DND-41 (cell line): ENCODE measurements at regions not wholly inside any gene's neighbourhood (a gene's known extent, or its start where the extent isn't known, plus 50 kb on each side); places are given as distances from the start of the nearest gene placed in this dataset.

Experiments
- ATAC-seq: fragments of 200-7000 bp; cut with Tn5 transposase; 3 replicates; pipeline ENCODE4 v1.9.1; 2021; ENCODE audit warnings: low read depth; ENCODE audit not compliant: insufficient read depth
- DNase-seq: peaks from one replicate; pipeline ENCODE4 v3.0.0-alpha.2; 2020
- H2AFZ ChIP-seq: 2 replicates; pipeline ENCODE4 v1.6.0; 2012; ENCODE audit warnings: low read depth, low read length
- H3K27ac ChIP-seq: 2 replicates; pipeline ENCODE4 v1.5.1; 2012; ENCODE audit warnings: low read length, inconsistent platforms
- H3K27me3 ChIP-seq: fragments of 200-600 bp; sonication (generic); 2 replicates; pipeline ENCODE4 v1.6.0; 2012; ENCODE audit warnings: low read length, mild to moderate bottlenecking, inconsistent platforms; ENCODE audit not compliant: insufficient read depth, poor library complexity
- H3K36me3 ChIP-seq: 2 replicates; pipeline ENCODE4 v1.5.1; 2012; ENCODE audit warnings: low read length, inconsistent platforms; ENCODE audit not compliant: insufficient read depth
- H3K4me1 ChIP-seq: 2 replicates; pipeline ENCODE4 v1.5.1; 2012; ENCODE audit warnings: mild to moderate bottlenecking, low read length; ENCODE audit not compliant: insufficient read depth
- H3K4me2 ChIP-seq: 2 replicates; pipeline ENCODE4 v1.6.0; 2012; ENCODE audit warnings: mild to moderate bottlenecking, moderate library complexity, low read length, inconsistent platforms; ENCODE audit not compliant: insufficient read depth
- H3K4me3 ChIP-seq, 2 experiments: fragments of 200-600 bp in 1 of 2; shearing (Covaris generic) in 1 of 2; 2 replicates each; pipeline ENCODE4 v1.5.1; 2012 to 2016; ENCODE audit warnings: inconsistent platforms in 2 of 2, low read length in 2 of 2, mild to moderate bottlenecking in 2 of 2, low read depth in 1 of 2, moderate library complexity in 1 of 2
- H3K79me2 ChIP-seq: 2 replicates; pipeline ENCODE4 v1.6.0; 2012; ENCODE audit warnings: low read length, inconsistent platforms; ENCODE audit not compliant: insufficient read depth
- H3K9ac ChIP-seq: 2 replicates; pipeline ENCODE4 v1.6.0; 2012; ENCODE audit warnings: low read depth, mild to moderate bottlenecking, inconsistent platforms, low read length, moderate library complexity
- H3K9me3 ChIP-seq: 2 replicates; pipeline ENCODE4 v1.5.1; 2012; ENCODE audit warnings: low read length, moderate library complexity, mild to moderate bottlenecking, inconsistent platforms; ENCODE audit not compliant: insufficient read depth, severe bottlenecking
- H4K20me1 ChIP-seq: 2 replicates; pipeline ENCODE4 v1.6.0; 2012; ENCODE audit warnings: low read length; ENCODE audit not compliant: insufficient read depth
- EZH2 ChIP-seq: IDR thresholded peaks from 3 replicates; pipeline ENCODE4 v1.6.1; 2012; ENCODE audit warnings: borderline replicate concordance, low read depth, mild to moderate bottlenecking, moderate library complexity, low read length, inconsistent platforms; ENCODE audit not compliant: severe bottlenecking
- TF ChIP-seq, protein P1 (sequence below): IDR thresholded peaks from 2 replicates; pipeline ENCODE4 v1.5.1; 2012; ENCODE audit warnings: borderline replicate concordance, low read length, moderate library complexity, mild to moderate bottlenecking; ENCODE audit not compliant: poor library complexity, severe bottlenecking; ENCODE audit errors: extremely low read depth

DNA sequence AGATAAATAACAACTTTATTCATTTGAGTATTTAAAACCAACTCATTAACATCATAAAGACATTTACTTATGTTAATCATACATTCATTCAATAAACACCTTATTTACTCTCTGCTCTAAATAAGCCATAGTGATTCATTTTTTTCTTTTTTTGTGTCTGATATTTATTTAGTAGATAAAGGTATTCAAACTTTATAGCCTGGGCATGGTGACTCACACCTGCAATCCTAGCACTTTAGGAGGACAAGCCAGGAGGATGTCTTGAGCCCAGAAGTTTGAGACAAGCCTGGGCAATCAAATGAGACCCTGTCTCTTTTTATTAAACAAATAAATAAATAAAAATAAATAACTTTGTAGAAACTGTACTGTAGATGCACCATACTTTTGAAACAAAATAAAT lies 771.3 kb upstream of the PCDH7 start:
- H3K27ac ChIP-seq, result no peak overlapping the region
- no peak for TF ChIP-seq EZH2
- TF ChIP-seq, protein P1, sequence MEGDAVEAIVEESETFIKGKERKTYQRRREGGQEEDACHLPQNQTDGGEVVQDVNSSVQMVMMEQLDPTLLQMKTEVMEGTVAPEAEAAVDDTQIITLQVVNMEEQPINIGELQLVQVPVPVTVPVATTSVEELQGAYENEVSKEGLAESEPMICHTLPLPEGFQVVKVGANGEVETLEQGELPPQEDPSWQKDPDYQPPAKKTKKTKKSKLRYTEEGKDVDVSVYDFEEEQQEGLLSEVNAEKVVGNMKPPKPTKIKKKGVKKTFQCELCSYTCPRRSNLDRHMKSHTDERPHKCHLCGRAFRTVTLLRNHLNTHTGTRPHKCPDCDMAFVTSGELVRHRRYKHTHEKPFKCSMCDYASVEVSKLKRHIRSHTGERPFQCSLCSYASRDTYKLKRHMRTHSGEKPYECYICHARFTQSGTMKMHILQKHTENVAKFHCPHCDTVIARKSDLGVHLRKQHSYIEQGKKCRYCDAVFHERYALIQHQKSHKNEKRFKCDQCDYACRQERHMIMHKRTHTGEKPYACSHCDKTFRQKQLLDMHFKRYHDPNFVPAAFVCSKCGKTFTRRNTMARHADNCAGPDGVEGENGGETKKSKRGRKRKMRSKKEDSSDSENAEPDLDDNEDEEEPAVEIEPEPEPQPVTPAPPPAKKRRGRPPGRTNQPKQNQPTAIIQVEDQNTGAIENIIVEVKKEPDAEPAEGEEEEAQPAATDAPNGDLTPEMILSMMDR, result no peak
- H3K9ac ChIP-seq, result no peak overlapping the region
- no peaks in the 10 kb centered on the region for H4K20me1 ChIP-seq
- no peaks in the 10 kb centered on the region for H3K4me1 ChIP-seq
- no peak for ATAC-seq
- no peak overlapping the region for H3K4me2 ChIP-seq
- no peak for DNase-seq
- no peaks in the 10 kb centered on the region for H3K27me3 ChIP-seq
- no peaks in the 10 kb centered on the region for H3K36me3 ChIP-seq
- H3K4me3 ChIP-seq, result no peak overlapping the region
- no peak overlapping the region for H2AFZ ChIP-seq
- no peaks in the 10 kb centered on the region for H3K9me3 ChIP-seq
- no peaks in the 10 kb centered on the region for H3K79me2 ChIP-seq

DNA sequence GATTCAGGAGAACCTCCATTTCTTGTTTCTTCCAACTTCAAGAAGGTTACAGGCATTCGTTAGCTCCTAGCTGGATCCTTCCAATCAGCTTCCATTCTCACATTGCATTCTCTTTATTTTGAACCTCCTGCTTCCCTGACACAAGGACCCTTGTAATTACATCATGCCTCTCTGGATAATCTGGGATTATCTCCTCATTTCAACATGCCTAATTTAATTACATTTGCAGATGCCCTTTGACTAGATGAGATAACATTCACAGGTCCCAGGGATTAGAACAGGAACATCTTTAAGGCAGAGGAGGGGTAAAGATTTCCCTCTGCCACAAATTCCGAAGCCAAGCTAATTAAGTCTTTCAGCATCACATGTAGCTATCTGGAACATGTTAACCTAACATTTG lies 753.8 kb upstream of the PCDH7 start:
- Histone ChIP-seq H3K27ac (no peak overlapping the region), H4K20me1 (no peaks in the 10 kb centered on the region), H3K4me1 (no peaks in the 10 kb centered on the region), H3K79me2 (no peaks in the 10 kb centered on the region), H3K9me3 (no peaks in the 10 kb centered on the region), H3K9ac (no peak overlapping the region), H3K36me3 (no peaks in the 10 kb centered on the region), H3K4me3 (no peak overlapping the region), H2AFZ (no peak overlapping the region), H3K27me3 (no peaks in the 10 kb centered on the region), H3K4me2 (no peak overlapping the region)
- DNase-seq (no peak), ATAC-seq (no peak)
- TF ChIP-seq, protein P1, result no peak
- no peak for TF ChIP-seq EZH2

DNA sequence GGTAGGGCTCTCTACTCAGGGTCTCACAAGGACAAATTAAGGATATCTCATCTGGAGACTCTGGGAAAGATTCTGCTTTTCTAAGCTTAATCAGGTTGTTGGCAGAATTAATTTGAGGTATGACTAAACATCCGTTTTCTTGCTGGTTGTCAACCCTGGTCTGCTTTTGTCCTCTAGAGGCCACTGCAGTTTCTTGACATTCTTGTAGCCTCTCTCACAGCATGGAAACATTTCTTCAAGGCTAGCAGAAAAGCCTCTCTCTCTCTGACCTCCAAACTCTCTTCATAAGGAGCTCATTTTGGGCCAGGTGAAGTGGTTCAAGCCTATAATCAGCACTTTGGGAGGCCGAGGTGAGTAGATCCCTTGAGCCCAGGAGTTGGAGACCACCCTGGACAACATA lies 749.5 kb upstream of the PCDH7 start:
- no peak for ATAC-seq
- no peak overlapping the region for H2AFZ ChIP-seq
- no peaks in the 10 kb centered on the region for H4K20me1 ChIP-seq
- no peak overlapping the region for H3K4me2 ChIP-seq
- no peak overlapping the region for H3K4me3 ChIP-seq
- no peak for DNase-seq
- H3K36me3 ChIP-seq, result no peaks in the 10 kb centered on the region
- H3K27ac ChIP-seq, result no peak overlapping the region
- no peaks in the 10 kb centered on the region for H3K27me3 ChIP-seq
- no peaks in the 10 kb centered on the region for H3K4me1 ChIP-seq
- H3K79me2 ChIP-seq, result no peaks in the 10 kb centered on the region
- TF ChIP-seq EZH2, result no peak
- TF ChIP-seq, protein P1, result no peak
- no peak overlapping the region for H3K9ac ChIP-seq
- no peaks in the 10 kb centered on the region for H3K9me3 ChIP-seq

DNA sequence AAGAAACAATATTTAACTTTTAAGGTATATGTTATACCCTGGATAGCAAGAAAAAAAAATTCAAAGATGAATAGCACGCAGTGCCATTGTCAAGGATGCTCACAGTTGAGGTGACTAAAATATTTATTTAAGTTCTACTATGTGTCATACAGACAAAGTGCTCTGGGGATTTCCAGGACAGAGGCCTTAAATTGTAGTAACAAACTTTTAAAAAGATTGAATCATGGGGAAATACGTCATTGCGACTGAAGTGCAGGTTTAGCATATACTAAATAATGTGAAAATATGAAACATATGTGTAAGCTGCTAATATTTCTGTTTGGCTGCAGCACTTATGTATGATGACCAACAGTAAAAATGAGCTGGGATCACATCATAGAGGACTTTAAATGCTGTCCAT lies 748.0 kb upstream of the PCDH7 start:
- Histone ChIP-seq H3K4me2 (no peak overlapping the region), H3K36me3 (no peaks in the 10 kb centered on the region), H2AFZ (no peak overlapping the region), H3K79me2 (no peaks in the 10 kb centered on the region), H3K4me3 (no peak overlapping the region), H3K9ac (no peak overlapping the region), H3K9me3 (no peaks in the 10 kb centered on the region), H3K27me3 (no peaks in the 10 kb centered on the region), H4K20me1 (no peaks in the 10 kb centered on the region), H3K27ac (no peak overlapping the region), H3K4me1 (no peaks in the 10 kb centered on the region)
- no peak for TF ChIP-seq EZH2
- TF ChIP-seq, protein P1, result no peak
- no peak for ATAC-seq
- DNase-seq, result no peak
